Ascending aorta (tissue), 2 donors: ENCODE measurements at regions not wholly inside any gene's neighbourhood (a gene's known extent, or its start where the extent isn't known, plus 50 kb on each side); places are given as distances from the start of the nearest gene placed in this dataset.

Experiments
- DNase-seq, 2 donors: peaks; one replicate each; pipeline ENCODE4 v3.0.0-alpha.2; 2019; ENCODE audit warnings: low spot score in 2 of 2
- H3K27ac ChIP-seq, 2 donors: fragments of 200-600 bp; sonication (generic); one replicate each; pipeline ENCODE4 v1.5.1; 2016 to 2017; ENCODE audit warnings: mild to moderate bottlenecking in 1 of 2
- H3K27me3 ChIP-seq: fragments of 200-600 bp; sonication (generic); one replicate; pipeline ENCODE4 v1.5.1; 2017
- H3K36me3 ChIP-seq, 2 donors: fragments of 200-600 bp; sonication (generic); one replicate each; pipeline ENCODE4 v1.5.1; 2016
- H3K4me1 ChIP-seq, 2 donors: fragments of 200-600 bp; sonication (generic); one replicate each; pipeline ENCODE4 v1.5.1; 2016 to 2017; ENCODE audit warnings: mild to moderate bottlenecking in 1 of 2
- H3K4me3 ChIP-seq, 2 donors: fragments of 200-600 bp; sonication (generic); one replicate each; pipeline ENCODE4 v1.5.1; 2016 to 2017; ENCODE audit warnings: mild to moderate bottlenecking in 1 of 2
- H3K9me3 ChIP-seq, 2 donors: fragments of 200-600 bp; sonication (generic); one replicate each; pipeline ENCODE4 v1.5.1; 2016
- intact Hi-C: fragments of 100-400 bp; cut with DNase I; formaldehyde crosslinking; loops from one replicate; pipeline ENCODE4 v1.15.1; 2023
- TF ChIP-seq, protein P1 (sequence below), 3 experiments: fragments of 200-600 bp in 2 of 3; fragments of 450-650 bp in 1 of 3; sonication (generic) in 2 of 3; IDR thresholded peaks; one replicate each; pipeline ENCODE4 v1.5.1; 2016 to 2019; ENCODE audit warnings: antibody characterized with exemption in 3 of 3, mild to moderate bottlenecking in 1 of 3, moderate library complexity in 1 of 3

DNA sequence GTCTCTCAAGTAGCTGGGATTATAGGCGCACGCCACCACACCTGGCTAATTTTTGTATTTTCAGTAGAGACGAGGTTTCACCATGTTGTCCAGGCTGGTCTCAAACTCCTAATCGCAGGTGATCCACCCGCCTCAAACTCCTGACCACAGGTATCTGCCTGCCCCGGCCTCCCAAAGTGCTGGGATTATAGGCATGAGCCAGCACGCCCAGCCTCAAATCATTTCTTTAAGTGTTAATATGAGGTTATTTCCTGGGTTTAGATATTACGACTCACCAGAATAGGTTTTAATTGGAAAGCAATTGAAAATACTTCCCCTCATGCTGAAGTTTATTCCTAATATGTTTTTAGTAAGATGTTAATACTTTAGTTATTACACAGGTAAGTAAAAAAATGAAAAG lies 144.5 kb downstream of the NUFIP1 start:
- no peaks in the 10 kb centered on the region for H3K36me3 ChIP-seq
- TF ChIP-seq, protein P1, sequence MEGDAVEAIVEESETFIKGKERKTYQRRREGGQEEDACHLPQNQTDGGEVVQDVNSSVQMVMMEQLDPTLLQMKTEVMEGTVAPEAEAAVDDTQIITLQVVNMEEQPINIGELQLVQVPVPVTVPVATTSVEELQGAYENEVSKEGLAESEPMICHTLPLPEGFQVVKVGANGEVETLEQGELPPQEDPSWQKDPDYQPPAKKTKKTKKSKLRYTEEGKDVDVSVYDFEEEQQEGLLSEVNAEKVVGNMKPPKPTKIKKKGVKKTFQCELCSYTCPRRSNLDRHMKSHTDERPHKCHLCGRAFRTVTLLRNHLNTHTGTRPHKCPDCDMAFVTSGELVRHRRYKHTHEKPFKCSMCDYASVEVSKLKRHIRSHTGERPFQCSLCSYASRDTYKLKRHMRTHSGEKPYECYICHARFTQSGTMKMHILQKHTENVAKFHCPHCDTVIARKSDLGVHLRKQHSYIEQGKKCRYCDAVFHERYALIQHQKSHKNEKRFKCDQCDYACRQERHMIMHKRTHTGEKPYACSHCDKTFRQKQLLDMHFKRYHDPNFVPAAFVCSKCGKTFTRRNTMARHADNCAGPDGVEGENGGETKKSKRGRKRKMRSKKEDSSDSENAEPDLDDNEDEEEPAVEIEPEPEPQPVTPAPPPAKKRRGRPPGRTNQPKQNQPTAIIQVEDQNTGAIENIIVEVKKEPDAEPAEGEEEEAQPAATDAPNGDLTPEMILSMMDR (IDR thresholded peaks at IDR 0.05) = no peak
- intact Hi-C loops = loop anchor here (5.0 to 10.0 kb wide), 2 partner anchors 63 to 270 kb away; partner anchors contain the start of gene TSC22D1
- H3K4me1 ChIP-seq = peaks cover 3 to 20% of the 10 kb centered on the region in 2 donors
- H3K4me3 ChIP-seq = no peak overlapping the region
- no peak overlapping the region for H3K27ac ChIP-seq
- no peaks in the 10 kb centered on the region for H3K9me3 ChIP-seq
- DNase-seq = no peak
- no peaks in the 10 kb centered on the region for H3K27me3 ChIP-seq

DNA sequence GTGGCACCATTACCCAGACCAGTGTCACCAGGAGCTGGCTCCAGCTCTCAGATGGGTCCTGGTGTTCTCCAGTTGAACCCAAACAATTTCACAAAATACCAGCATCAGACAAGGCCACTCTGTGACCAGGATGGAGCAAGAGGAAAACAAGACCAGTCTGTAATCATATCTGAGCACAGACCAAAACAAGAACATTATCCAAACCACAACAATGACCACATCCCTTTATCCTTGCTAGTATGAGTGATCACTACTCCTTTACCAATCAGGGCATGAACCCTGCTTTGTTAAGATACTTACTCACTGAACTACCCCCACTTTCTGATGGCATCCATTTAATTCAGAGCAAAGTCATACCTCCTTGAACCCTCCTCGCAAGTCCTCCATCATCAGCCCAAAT lies 145.9 kb downstream of the NUFIP1 start:
- Histone ChIP-seq H3K27me3 (no peaks in the 10 kb centered on the region), H3K9me3 (no peaks in the 10 kb centered on the region), H3K4me3 (no peak overlapping the region), H3K4me1 (peaks cover 0 to 22% of the 10 kb centered on the region in 2 donors), H3K27ac (peak overlapping the region; percentile 76 to 81), H3K36me3 (no peaks in the 10 kb centered on the region)
- TF ChIP-seq, protein P1 (IDR thresholded peaks at IDR 0.05) = no peak
- intact Hi-C loops = loop anchor here (5.0 to 10.0 kb wide), 2 partner anchors 64 to 269 kb away; partner anchors contain the start of gene TSC22D1
- no peak for DNase-seq

DNA sequence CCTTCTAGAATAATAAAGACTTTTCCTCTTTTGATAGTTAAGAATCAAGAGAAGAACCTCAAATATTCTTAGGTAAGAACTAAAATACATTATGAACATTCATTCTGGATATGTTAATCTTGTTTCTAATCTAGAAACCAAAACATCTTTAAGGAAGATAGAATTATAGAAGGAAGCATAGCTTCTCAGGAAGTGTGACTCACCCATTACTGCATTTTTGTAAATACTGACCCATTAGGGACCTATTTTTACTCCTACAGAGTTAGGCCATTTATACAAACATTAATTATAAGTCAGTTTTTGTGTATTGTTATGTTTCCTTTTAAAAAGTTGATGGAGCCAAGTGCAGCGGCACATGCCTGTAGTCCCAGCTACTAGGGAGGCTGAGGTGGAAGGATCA lies 147.1 kb downstream of the NUFIP1 start:
- DNase-seq = no peak
- Histone ChIP-seq H3K4me1 (peaks cover 0 to 25% of the 10 kb centered on the region in 2 donors), H3K36me3 (no peaks in the 10 kb centered on the region), H3K27me3 (no peaks in the 10 kb centered on the region), H3K27ac (peak overlapping the region; percentile 76 to 81), H3K9me3 (no peaks in the 10 kb centered on the region), H3K4me3 (no peak overlapping the region)
- intact Hi-C loops = loop anchor here (5.0 to 10.0 kb wide), 2 partner anchors 65 to 267 kb away; partner anchors contain the start of gene TSC22D1
- TF ChIP-seq, protein P1 (IDR thresholded peaks at IDR 0.05) = no peak

DNA sequence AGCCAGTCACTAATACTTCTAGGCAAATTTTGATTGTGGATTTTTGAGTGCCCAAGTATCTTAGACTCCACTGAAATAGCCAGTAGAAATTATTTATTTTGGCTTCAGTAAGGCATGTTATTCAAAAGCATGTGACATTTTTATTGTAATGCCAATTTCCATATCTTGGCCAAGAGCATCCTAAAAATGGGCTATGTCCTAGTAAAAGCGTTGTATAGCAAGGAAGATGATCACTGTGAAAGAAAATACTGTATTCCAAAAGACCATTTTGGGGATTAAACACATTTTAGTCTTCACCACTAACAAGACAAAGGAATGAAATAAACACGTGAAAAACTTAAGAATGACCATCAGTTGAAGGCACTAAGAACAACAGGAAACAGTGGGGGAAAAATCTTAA lies 149.1 kb downstream of the NUFIP1 start:
- no peaks in the 10 kb centered on the region for H3K9me3 ChIP-seq
- H3K4me3 ChIP-seq = no peak overlapping the region
- TF ChIP-seq, protein P1 (IDR thresholded peaks at IDR 0.05) = no peak
- peaks cover 0 to 25% of the 10 kb centered on the region in 2 donors for H3K4me1 ChIP-seq
- H3K27ac ChIP-seq = peak overlapping the region; percentile 45 to 76
- DNase-seq = no peak
- H3K36me3 ChIP-seq = no peaks in the 10 kb centered on the region
- H3K27me3 ChIP-seq = no peaks in the 10 kb centered on the region
- intact Hi-C loops = loop anchor here (5.0 to 10.0 kb wide), 2 partner anchors 67 to 265 kb away; partner anchors contain the start of gene TSC22D1

DNA sequence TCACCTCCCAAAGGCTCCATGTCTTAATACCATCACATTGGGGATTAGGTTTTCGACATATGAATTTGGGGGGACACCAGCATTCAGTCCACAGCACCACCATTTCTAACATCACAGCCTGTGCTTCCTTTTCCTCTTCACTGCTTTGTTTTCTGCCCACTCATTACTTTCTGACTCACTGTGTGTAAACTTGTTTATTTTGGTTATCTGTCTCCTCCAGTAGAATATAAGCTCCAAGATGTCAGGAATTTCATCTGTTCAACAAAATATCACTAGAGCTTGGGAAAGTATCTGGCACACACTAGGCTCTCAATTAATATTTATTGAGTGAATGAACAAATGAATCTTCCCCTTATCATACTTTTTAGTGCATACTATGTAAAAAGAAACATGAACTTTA lies 152.0 kb downstream of the NUFIP1 start:
- Histone ChIP-seq H3K27me3 (no peaks in the 10 kb centered on the region), H3K36me3 (no peaks in the 10 kb centered on the region), H3K9me3 (no peaks in the 10 kb centered on the region), H3K4me1 (peaks cover 0 to 14% of the 10 kb centered on the region in 2 donors), H3K27ac (no peak overlapping the region), H3K4me3 (no peak overlapping the region)
- TF ChIP-seq, protein P1 (IDR thresholded peaks at IDR 0.05) = no peak
- DNase-seq = no peak
- intact Hi-C loops = no loop called here

DNA sequence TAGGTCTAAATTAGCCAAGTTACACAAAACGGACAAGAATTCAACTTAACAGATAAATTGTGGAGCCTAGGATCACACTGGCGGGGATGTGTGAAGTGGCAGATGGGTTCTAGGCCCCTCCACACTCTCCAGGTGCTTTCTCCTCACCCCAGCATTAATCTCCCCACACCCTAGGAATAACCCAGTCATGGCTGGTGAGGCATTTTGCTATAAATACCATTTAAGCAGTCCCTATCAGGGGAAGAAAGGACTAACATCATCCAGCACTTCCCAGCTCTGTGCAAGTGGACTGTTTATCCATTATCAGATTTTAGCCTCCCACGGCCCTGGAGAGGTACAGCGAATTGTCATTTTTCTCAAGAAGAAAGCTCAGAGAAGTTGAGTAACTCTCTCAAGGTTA lies 154.9 kb downstream of the NUFIP1 start:
- Histone ChIP-seq H3K4me3 (no peak overlapping the region), H3K4me1 (peaks cover 0 to 9% of the 10 kb centered on the region in 2 donors), H3K27ac (no peak overlapping the region), H3K9me3 (no peaks in the 10 kb centered on the region), H3K36me3 (no peaks in the 10 kb centered on the region), H3K27me3 (no peaks in the 10 kb centered on the region)
- intact Hi-C loops = no loop called here
- TF ChIP-seq, protein P1 (IDR thresholded peaks at IDR 0.05) = no peak
- no peak for DNase-seq
